Mesothelial cell of epicardium (in vitro differentiated cells): ENCODE measurements at regions not wholly inside any gene's neighbourhood (a gene's known extent, or its start where the extent isn't known, plus 50 kb on each side); places are given as distances from the start of the nearest gene placed in this dataset.

Experiments
- DNase-seq, 2 experiments: peaks; one replicate each; pipeline ENCODE4 v3.0.0; 2021; ENCODE audit warnings: low spot score in 2 of 2; ENCODE audit not compliant: unreplicated experiment in 2 of 2
- H3K27ac Mint-ChIP-seq: 2 replicates; pipeline ENCODE4 v1.8.0; 2021; ENCODE audit warnings: mixed read lengths
- H3K27me3 Mint-ChIP-seq: 2 replicates; pipeline ENCODE4 v1.8.0; 2021; ENCODE audit warnings: low read depth, mixed read lengths
- H3K36me3 Mint-ChIP-seq: 2 replicates; pipeline ENCODE4 v1.8.0; 2021; ENCODE audit warnings: mixed read lengths
- H3K4me1 Mint-ChIP-seq: 2 replicates; pipeline ENCODE4 v1.8.0; 2021; ENCODE audit warnings: mixed read lengths
- H3K4me3 Mint-ChIP-seq: 2 replicates; pipeline ENCODE4 v1.8.0; 2021; ENCODE audit warnings: mild to moderate bottlenecking, moderate library complexity, mixed read lengths
- H3K9me3 Mint-ChIP-seq: 2 replicates; pipeline ENCODE4 v1.8.0; 2021; ENCODE audit warnings: mixed read lengths
- CTCF ChIP-seq: fragments of 200-600 bp; sonication (generic); IDR thresholded peaks from one replicate; pipeline ENCODE4 v1.5.0; 2021; ENCODE audit warnings: antibody characterized with exemption; ENCODE audit not compliant: unreplicated experiment

GRCh38 chr11:44509296-44509695, 56.2 kb upstream of the CD82 start:
- Mint-ChIP-seq H3K36me3 (no peaks in the 10 kb centered on the region), H3K4me1 (peaks cover 9% of the 10 kb centered on the region), H3K9me3 (peaks cover 5% of the 10 kb centered on the region), H3K27ac (no peak overlapping the region), H3K4me3 (no peak overlapping the region), H3K27me3 (peaks cover 39% of the 10 kb centered on the region)
- TF ChIP-seq CTCF = no peak
- no peak for DNase-seq

GRCh38 chr11:44510372-44510771, 55.1 kb upstream of the CD82 start:
- Mint-ChIP-seq H3K27ac (no peak overlapping the region), H3K27me3 (peaks cover 43% of the 10 kb centered on the region), H3K9me3 (peaks cover 5% of the 10 kb centered on the region), H3K4me1 (peaks cover 15% of the 10 kb centered on the region), H3K4me3 (no peak overlapping the region), H3K36me3 (no peaks in the 10 kb centered on the region)
- TF ChIP-seq CTCF = no peak
- DNase-seq = no peak

GRCh38 chr11:44512818-44513217, 52.6 kb upstream of the CD82 start:
- Mint-ChIP-seq H3K4me1 (peaks cover 29% of the 10 kb centered on the region), H3K36me3 (no peaks in the 10 kb centered on the region), H3K9me3 (no peaks in the 10 kb centered on the region), H3K27ac (no peak overlapping the region), H3K27me3 (peaks cover 49% of the 10 kb centered on the region), H3K4me3 (no peak overlapping the region)
- TF ChIP-seq CTCF = no peak
- DNase-seq = no peak

- no peak for TF ChIP-seq CTCF
- no peak for DNase-seq
- H3K36me3 Mint-ChIP-seq = no peaks in the 10 kb centered on the region
- H3K4me3 Mint-ChIP-seq = no peak overlapping the region
- H3K27me3 Mint-ChIP-seq = peaks cover 62% of the 10 kb centered on the region
- no peaks in the 10 kb centered on the region for H3K9me3 Mint-ChIP-seq
- H3K4me1 Mint-ChIP-seq = peaks cover 47% of the 10 kb centered on the region
- no peak overlapping the region for H3K27ac Mint-ChIP-seq
Measured at GRCh38 chr11:44515048-44515447, 50.4 kb upstream of the CD82 start.
